ENCODE measurements at regions not wholly inside any gene's neighbourhood (a gene's known extent, or its start where the extent isn't known, plus 50 kb on each side); places are given as distances from the start of the nearest gene placed in this dataset.

DNA sequence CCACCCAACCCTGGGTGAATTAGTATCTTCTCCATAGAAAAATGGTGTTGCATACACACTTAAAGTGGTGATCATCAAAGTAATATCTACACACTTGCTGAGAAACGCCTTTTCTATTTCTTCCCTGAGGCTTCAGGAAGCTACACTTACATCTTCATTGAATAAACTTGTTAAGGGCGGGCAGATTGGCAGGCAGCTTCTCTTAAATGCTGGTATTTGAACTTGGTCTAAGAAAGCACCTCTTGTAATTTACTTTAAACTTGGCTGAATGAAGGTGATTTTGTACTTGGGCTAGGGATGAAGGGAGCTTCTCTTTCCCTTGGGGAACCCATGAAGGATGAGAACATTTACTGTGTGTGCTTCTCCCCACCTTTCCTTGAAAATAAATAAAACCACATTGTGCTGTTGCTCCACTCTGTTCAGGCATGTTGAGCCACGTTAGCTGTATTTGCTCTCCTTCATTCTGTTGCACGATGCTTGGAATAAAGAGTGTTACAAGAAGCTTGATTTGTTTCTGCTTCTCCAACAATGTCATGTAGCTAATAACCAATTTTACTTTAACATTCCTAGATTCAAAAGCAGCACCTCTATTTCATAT is 430.1 kb downstream of the ANKRD50 start:
- TF ChIP-seq CTCF (optimal IDR thresholded peaks at IDR 0.05 in 1 of 3, IDR thresholded peaks at IDR 0.05 in 1 of 3, conservative IDR thresholded peaks at IDR 0.05 in 1 of 3; ENCODE audit: extremely low read depth in 1 of 3, insufficient read depth in 2 of 3, low read length in 3 of 3), result no peak
- no peak for TF ChIP-seq EZH2 (IDR thresholded peaks at IDR 0.05; ENCODE audit: low read length)
